GM12878 (cell line): ENCODE measurements at regions not wholly inside any gene's neighbourhood (a gene's known extent, or its start where the extent isn't known, plus 50 kb on each side); places are given as distances from the start of the nearest gene placed in this dataset.

Source experiments
- ATAC-seq: fragments of 200-7000 bp; cut with Tn5 transposase; 3 replicates; pipeline ENCODE4 v1.9.1; 2020; ENCODE audit warnings: mild to moderate bottlenecking, moderate library complexity
- BruUV-seq: library from RNA; stranded (reverse); fragments of 400-500 nt; replicated peaks from 2 replicates; lab custom pipeline; 2021; lab: Mats Ljungman, UMichigan
- CTCF ChIA-PET: fragments of 300-600 bp; sonication (Branson Sonifier 250); formaldehyde crosslinking; extraction: SDS; loops from one replicate; lab custom pipeline; 2021; ENCODE audit warnings: inconsistent platforms; lab: Yijun Ruan, JAX
- POLR2A ChIA-PET: fragments of 350-600 bp; formaldehyde crosslinking; extraction: SDS; loops from one replicate; lab custom pipeline; 2021; ENCODE audit warnings: inconsistent platforms; lab: Charles Lee
- RAD21 ChIA-PET: fragments of 300-600 bp; sonication (Branson Sonifier 250); formaldehyde crosslinking; loops from one replicate; lab custom pipeline; 2023; ENCODE audit warnings: antibody characterized with exemption; ENCODE audit not compliant: unreplicated experiment; lab: Charles Lee
- SMC1A ChIA-PET: fragments of 300-600 bp; sonication (Branson Sonifier 250); formaldehyde crosslinking; loops from one replicate; lab custom pipeline; 2023; ENCODE audit not compliant: unreplicated experiment, uncharacterized antibody; lab: Charles Lee
- DNase-seq: peaks from one replicate; pipeline ENCODE4 v3.0.0-alpha.2; 2011; ENCODE audit warnings: low read depth, low spot score
- FAIRE-seq: peaks from 3 replicates; lab custom pipeline; 2011; peaks lifted over from hg19 to GRCh38; lab: Jason Lieb, UNC
- H2AFZ ChIP-seq: 2 replicates; pipeline ENCODE4 v1.6.0; 2011; ENCODE audit warnings: low read depth, low read length, control low read depth; ENCODE audit not compliant: control insufficient read depth
- H3K27ac ChIP-seq: 2 replicates; pipeline ENCODE4 v1.5.1; 2011; ENCODE audit warnings: control low read depth; ENCODE audit not compliant: control insufficient read depth, insufficient read depth
- H3K27me3 ChIP-seq, 2 experiments: replicated peaks in 1 of 2; 2 replicates each; pipeline versions ENCODE4 v1.6.0 to v1.6.1; 2011; ENCODE audit warnings: low read length in 1 of 2; ENCODE audit not compliant: control insufficient read depth in 2 of 2, insufficient read depth in 2 of 2
- H3K36me3 ChIP-seq, 2 experiments: 2 replicates each; pipeline ENCODE4 v1.5.1; 2011; ENCODE audit warnings: low read length in 1 of 2; ENCODE audit not compliant: control insufficient read depth in 2 of 2, insufficient read depth in 2 of 2
- H3K4me1 ChIP-seq: 2 replicates; pipeline ENCODE4 v1.6.1; 2011; ENCODE audit warnings: mild to moderate bottlenecking, low read length, moderate library complexity, mixed read lengths; ENCODE audit not compliant: control insufficient read depth, insufficient read depth
- H3K4me2 ChIP-seq: 2 replicates; pipeline ENCODE4 v1.6.0; 2011; ENCODE audit warnings: control low read depth; ENCODE audit not compliant: control insufficient read depth, insufficient read depth
- H3K4me3 ChIP-seq: fragments of 200-600 bp; sonication (generic); 2 replicates; pipeline ENCODE4 v1.5.1; 2016
- H3K79me2 ChIP-seq: 2 replicates; pipeline ENCODE4 v1.6.0; 2011; ENCODE audit warnings: low read length; ENCODE audit not compliant: control insufficient read depth, insufficient read depth
- H3K9ac ChIP-seq: 2 replicates; pipeline ENCODE4 v1.8.0; 2011; ENCODE audit warnings: low read length, control low read depth, mixed read lengths; ENCODE audit not compliant: control insufficient read depth, insufficient read depth
- H3K9me3 ChIP-seq: replicated peaks from 3 replicates; pipeline ENCODE4 v1.5.1; 2011; ENCODE audit warnings: mild to moderate bottlenecking, low read length; ENCODE audit not compliant: control insufficient read depth, insufficient read depth
- H4K20me1 ChIP-seq: 2 replicates; pipeline ENCODE4 v1.6.0; 2011; ENCODE audit not compliant: control insufficient read depth, insufficient read depth
- BHLHE40 ChIP-seq, 2 experiments: fragments of 450-650 bp in 1 of 2; IDR thresholded peaks; 2 replicates each; pipeline ENCODE4 v1.6.1; 2011 to 2017; ENCODE audit warnings: low read depth in 2 of 2, borderline replicate concordance in 1 of 2, improper control_type of control experiment in 1 of 2, low read length in 1 of 2, mild to moderate bottlenecking in 1 of 2
- CBX3 ChIP-seq: fragments of 200-600 bp; sonication (generic); IDR thresholded peaks from 2 replicates; pipeline ENCODE4 v1.6.1; 2016; ENCODE audit warnings: low read depth, borderline replicate concordance
- CREB1 ChIP-seq: IDR thresholded peaks from 2 replicates; pipeline ENCODE4 v1.6.1; 2012; ENCODE audit warnings: low read depth, mild to moderate bottlenecking, inconsistent platforms
- DPF2 ChIP-seq: fragments of 450-650 bp; IDR thresholded peaks from 2 replicates; pipeline ENCODE4 v1.6.1; 2017; ENCODE audit warnings: mild to moderate bottlenecking
- EGR1 ChIP-seq, 2 experiments: IDR thresholded peaks; 1 replicate in 1 of 2; 2 replicates in 1 of 2; pipeline ENCODE4 v1.6.1; 2011 to 2012; ENCODE audit warnings: low read depth in 2 of 2, low read length in 2 of 2, borderline replicate concordance in 1 of 2, mild to moderate bottlenecking in 1 of 2, moderate library complexity in 1 of 2
- HCFC1 ChIP-seq: fragments of 150-350 bp; IDR thresholded peaks from 2 replicates; pipeline ENCODE4 v1.6.1; 2014; ENCODE audit warnings: low read length
- NR2C1 ChIP-seq: fragments of 450-650 bp; IDR thresholded peaks from 2 replicates; pipeline ENCODE4 v1.6.1; 2017; ENCODE audit warnings: antibody characterized with exemption, mild to moderate bottlenecking, moderate library complexity
- RBBP5 ChIP-seq: fragments of 200-600 bp; sonication (generic); conservative IDR thresholded peaks from 2 replicates; pipeline ENCODE4 v1.6.1; 2016
- WGBS: methylation state at CpG from one replicate; pipeline ENCODE4 v1.1.6; 2016; ENCODE audit warnings: low lambda C conversion rate; ENCODE audit not compliant: insufficient replicate concordance, insufficient coverage; ENCODE audit errors: missing lambda C conversion rate; 5-methylcytosine and 5-hydroxymethylcytosine counted together
- in situ Hi-C: fragments of 300-500 bp; cut with MboI; formaldehyde crosslinking; loops from 9 replicates; pipeline ENCODE4 v1.14.3; 2018; ENCODE audit warnings: mixed read lengths
- intact Hi-C: fragments of 100-400 bp; cut with micrococcal nuclease; formaldehyde crosslinking; loops from one replicate; pipeline ENCODE4 v1.14.2; 2022; ENCODE audit not compliant: unreplicated experiment

GRCh38 chr20:19129306-19129705, 83.1 kb upstream of the SLC24A3 start:
- intact Hi-C loops = no loop called here
- no peak overlapping the region for H3K9ac ChIP-seq
- 0% methylated on average over 1 of the region's 1 CpG for WGBS
- POLR2A ChIA-PET = no interaction called here
- no peak overlapping the region for H3K4me2 ChIP-seq
- no peaks in the 10 kb centered on the region for H3K36me3 ChIP-seq
- ATAC-seq (no peak), FAIRE-seq (no peak), DNase-seq (no peak)
- CTCF ChIA-PET = no interaction called here
- no peaks in the 10 kb centered on the region for H3K27me3 ChIP-seq
- H3K4me1 ChIP-seq = no peaks in the 10 kb centered on the region
- in situ Hi-C loops = no loop called here
- H3K4me3 ChIP-seq = no peak overlapping the region
- no peak overlapping the region for H2AFZ ChIP-seq
- H3K79me2 ChIP-seq = no peaks in the 10 kb centered on the region
- no peaks in the 10 kb centered on the region for H4K20me1 ChIP-seq
- no peak overlapping the region for H3K27ac ChIP-seq
- RAD21 ChIA-PET = no interaction called here
- SMC1A ChIA-PET = no interaction called here
- no TSS peak for BruUV-seq
- TF ChIP-seq EGR1 (IDR thresholded peaks at IDR 0.05; ENCODE audit: borderline replicate concordance in 1 of 2, low read depth in 2 of 2, low read length in 2 of 2) (no peak), HCFC1 (no peak), CBX3 (no peak), RBBP5 (no peak), DPF2 (no peak), NR2C1 (no peak)
- no peaks in the 10 kb centered on the region for H3K9me3 ChIP-seq

- intact Hi-C loops = no loop called here
- Histone ChIP-seq H2AFZ (no peak overlapping the region), H3K4me3 (no peak overlapping the region), H3K27me3 (no peaks in the 10 kb centered on the region), H3K27ac (no peak overlapping the region), H4K20me1 (no peaks in the 10 kb centered on the region), H3K9ac (no peak overlapping the region), H3K4me2 (no peak overlapping the region), H3K36me3 (no peaks in the 10 kb centered on the region), H3K9me3 (no peaks in the 10 kb centered on the region; the same call in 2 of the 3 replicates), H3K79me2 (no peaks in the 10 kb centered on the region), H3K4me1 (no peaks in the 10 kb centered on the region)
- WGBS = 47% methylated on average over 5 of the region's 5 CpGs
- in situ Hi-C loops = no loop called here
- POLR2A ChIA-PET = no interaction called here
- SMC1A ChIA-PET = no interaction called here
- ATAC-seq (no peak), DNase-seq (no peak), FAIRE-seq (no peak)
- CTCF ChIA-PET = no interaction called here
- RAD21 ChIA-PET = no interaction called here
- TF ChIP-seq BHLHE40 (IDR thresholded peaks at IDR 0.05; ENCODE audit: borderline replicate concordance in 1 of 2, low read depth in 2 of 2, low read length in 1 of 2) = peak in 1 of 2 experiments; percentile 7; a peak in 1 of 4 replicates
- TF ChIP-seq CREB1 = no peak
- no TSS peak for BruUV-seq
Observed at GRCh38 chr20:19129976-19130612, 82.3 kb upstream of the SLC24A3 start.
